Omental fat pad (tissue), 3 donors: ENCODE measurements at regions not wholly inside any gene's neighbourhood (a gene's known extent, or its start where the extent isn't known, plus 50 kb on each side); places are given as distances from the start of the nearest gene placed in this dataset.

Experiments used
- ATAC-seq: fragments of 150-250 bp; one replicate; pipeline ENCODE4 v1.9.1; 2016; ENCODE audit warnings: mild to moderate bottlenecking, moderate library complexity; ENCODE audit not compliant: low FRiP score
- DNase-seq: peaks from one replicate; pipeline ENCODE4 v3.0.0-alpha.2; 2019; ENCODE audit warnings: low spot score
- CTCF ChIP-seq, 3 donors: fragments of 450-650 bp; IDR thresholded peaks; one replicate each; pipeline ENCODE4 v1.5.1; 2016 to 2017; ENCODE audit warnings: antibody characterized with exemption in 3 of 3, mild to moderate bottlenecking in 3 of 3, moderate library complexity in 2 of 3

- DNase-seq (no peak), ATAC-seq (no peak)
- TF ChIP-seq CTCF (IDR thresholded peaks at IDR 0.05), result no peak
Measured at GRCh38 chr5:154567155-154567554, 89.1 kb upstream of the HAND1 start.

- no peak for DNase-seq
- TF ChIP-seq CTCF (IDR thresholded peaks at IDR 0.05), result no peak
- no peak for ATAC-seq
Measured at GRCh38 chr5:154566146-154566680, 88.2 kb upstream of the HAND1 start.

- no peak for ATAC-seq
- no peak for DNase-seq
- no peak for TF ChIP-seq CTCF (IDR thresholded peaks at IDR 0.05)
Measured at GRCh38 chr5:154565123-154565522, 87.1 kb upstream of the HAND1 start.

- ATAC-seq (no peak), DNase-seq (no peak)
- no peak for TF ChIP-seq CTCF (IDR thresholded peaks at IDR 0.05)
Measured at GRCh38 chr5:154562244-154562880, 84.3 kb upstream of the HAND1 start.

- no peak for TF ChIP-seq CTCF (IDR thresholded peaks at IDR 0.05)
- DNase-seq (no peak), ATAC-seq (no peak)
Measured at GRCh38 chr5:154559398-154560276, 81.6 kb upstream of the HAND1 start.

- ATAC-seq (no peak), DNase-seq (no peak)
- no peak for TF ChIP-seq CTCF (IDR thresholded peaks at IDR 0.05)
Measured at GRCh38 chr5:154557548-154557947, 79.5 kb upstream of the HAND1 start.
